HG03460 (cell line): ENCODE measurements at regions not wholly inside any gene's neighbourhood (a gene's known extent, or its start where the extent isn't known, plus 50 kb on each side); places are given as distances from the start of the nearest gene placed in this dataset.
"Not testable (repeated sequence)": the region's sequence is repeated elsewhere in the genome, so short reads cannot be mapped to it uniquely, and the experiment has no call there.

ENCODE experiments used
- ATAC-seq: cut with Tn5 transposase; IDR thresholded peaks from one replicate; pipeline ENCODE4 v1.9.1; 2021; ENCODE audit not compliant: unreplicated experiment

GRCh38 chr3:150357923-150358607 lies 50.0 kb upstream of the TSC22D2 start:
- no peak for ATAC-seq

GRCh38 chr3:150357140-150357539 lies 51.0 kb upstream of the TSC22D2 start:
- ATAC-seq, result no peak

- no peak for ATAC-seq
Observed at GRCh38 chr3:150355574-150355973, 52.5 kb upstream of the TSC22D2 start.

- no peak for ATAC-seq
Observed at GRCh38 chr3:150352931-150353330, 55.2 kb upstream of the TSC22D2 start.

GRCh38 chr3:150351398-150351797 lies 56.7 kb upstream of the TSC22D2 start:
- ATAC-seq, result no peak

GRCh38 chr3:150349314-150350097 lies 58.6 kb upstream of the TSC22D2 start:
- ATAC-seq, result no peak

- ATAC-seq, result no peak
Observed at GRCh38 chr3:150348500-150348899, 59.6 kb upstream of the TSC22D2 start.

- ATAC-seq, result no peak
Observed at GRCh38 chr3:150346981-150347863, 60.9 kb upstream of the TSC22D2 start.

GRCh38 chr3:150346266-150346665 lies 61.8 kb upstream of the TSC22D2 start:
- no peak for ATAC-seq

GRCh38 chr3:150345021-150345538 lies 63.0 kb upstream of the TSC22D2 start:
- ATAC-seq, result no peak

GRCh38 chr3:150344079-150344759 lies 63.9 kb upstream of the TSC22D2 start:
- no peak for ATAC-seq

- ATAC-seq, result no peak
Observed at GRCh38 chr3:150342896-150343467, 65.1 kb upstream of the TSC22D2 start.

GRCh38 chr3:150341891-150342290 lies 66.2 kb upstream of the TSC22D2 start:
- ATAC-seq, result no peak

- not testable (repeated sequence) for ATAC-seq
Observed at GRCh38 chr3:150336363-150336762, 71.7 kb upstream of the TSC22D2 start.

GRCh38 chr3:150335631-150336030 lies 72.5 kb upstream of the TSC22D2 start:
- ATAC-seq, result no peak

- ATAC-seq, result no peak
Observed at GRCh38 chr3:150334974-150335373, 73.1 kb upstream of the TSC22D2 start.

GRCh38 chr3:150333477-150333876 lies 74.6 kb upstream of the TSC22D2 start:
- no peak for ATAC-seq

- no peak for ATAC-seq
Observed at GRCh38 chr3:150331978-150332568, 76.0 kb upstream of the TSC22D2 start.

GRCh38 chr3:150330872-150331271 lies 77.2 kb upstream of the TSC22D2 start:
- ATAC-seq, result no peak

GRCh38 chr3:150330174-150330573 lies 77.9 kb upstream of the TSC22D2 start:
- ATAC-seq, result no peak
